ENCODE measurements at regions not wholly inside any gene's neighbourhood (a gene's known extent, or its start where the extent isn't known, plus 50 kb on each side); places are given as distances from the start of the nearest gene placed in this dataset.

GRCh38 chr10:52615756-52616394, 156.7 kb downstream of the MBL2 start:
- no peak for TF ChIP-seq CTCF (IDR thresholded peaks at IDR 0.05; ENCODE audit: insufficient read depth, low read length)
- H3K4me3 ChIP-seq (ENCODE audit: low read depth, low read length), result no peak overlapping the region
- DNase-seq (ENCODE audit: low read depth), result peak; percentile 28

GRCh38 chr10:52616395-52616764, 156.2 kb downstream of the MBL2 start:
- no peak for DNase-seq (ENCODE audit: low read depth)
- no peak for TF ChIP-seq CTCF (IDR thresholded peaks at IDR 0.05; ENCODE audit: insufficient read depth, low read length)
- no peak overlapping the region for H3K4me3 ChIP-seq (ENCODE audit: low read depth, low read length)

- no peak overlapping the region for H3K4me3 ChIP-seq (ENCODE audit: low read depth, low read length)
- no peak for DNase-seq (ENCODE audit: low read depth)
- TF ChIP-seq CTCF (IDR thresholded peaks at IDR 0.05; ENCODE audit: insufficient read depth, low read length), result no peak
These were observed 155.2 kb downstream of the MBL2 start for GRCh38 chr10:52617346-52617745.

- no peak for DNase-seq (ENCODE audit: low read depth)
- H3K4me3 ChIP-seq (ENCODE audit: low read depth, low read length), result no peak overlapping the region
- no peak for TF ChIP-seq CTCF (IDR thresholded peaks at IDR 0.05; ENCODE audit: insufficient read depth, low read length)
These were observed 153.5 kb downstream of the MBL2 start for GRCh38 chr10:52619052-52619451.

- DNase-seq (ENCODE audit: low read depth), result peak; percentile 45
- H3K4me3 ChIP-seq (ENCODE audit: low read depth, low read length), result no peak overlapping the region
- TF ChIP-seq CTCF (IDR thresholded peaks at IDR 0.05; ENCODE audit: insufficient read depth, low read length), result no peak
These were observed 150.9 kb downstream of the MBL2 start for GRCh38 chr10:52621635-52622079.

GRCh38 chr10:52623761-52624160, 148.8 kb downstream of the MBL2 start:
- peak; percentile 23 for DNase-seq (ENCODE audit: low read depth)
- TF ChIP-seq CTCF (IDR thresholded peaks at IDR 0.05; ENCODE audit: insufficient read depth, low read length), result no peak
- H3K4me3 ChIP-seq (ENCODE audit: low read depth, low read length), result no peak overlapping the region

GRCh38 chr10:52627279-52627678, 145.3 kb downstream of the MBL2 start:
- TF ChIP-seq CTCF (IDR thresholded peaks at IDR 0.05; ENCODE audit: insufficient read depth, low read length), result no peak
- DNase-seq (ENCODE audit: low read depth), result no peak
- no peak overlapping the region for H3K4me3 ChIP-seq (ENCODE audit: low read depth, low read length)

Data from fibroblast of the aortic adventitia (primary cell).